Esophagus muscularis mucosa (tissue), 4 donors: ENCODE measurements at regions not wholly inside any gene's neighbourhood (a gene's known extent, or its start where the extent isn't known, plus 50 kb on each side); places are given as distances from the start of the nearest gene placed in this dataset.

Experiments
- EP300 ChIP-seq: sonication (generic); formaldehyde crosslinking; IDR thresholded peaks from one replicate; pipeline ENCODE4 v1.6.1; 2017; ENCODE audit warnings: antibody characterized with exemption
- POLR2A ChIP-seq: fragments of 450-650 bp; IDR thresholded peaks from one replicate; pipeline ENCODE4 v1.6.1; 2017; ENCODE audit warnings: antibody characterized with exemption, moderate library complexity, mild to moderate bottlenecking, low read depth
- TF ChIP-seq, protein P1 (sequence below), 3 experiments: fragments of 200-600 bp in 2 of 3; fragments of 450-650 bp in 1 of 3; sonication (generic) in 2 of 3; IDR thresholded peaks; one replicate each; pipeline ENCODE4 v1.5.1; 2017 to 2019; ENCODE audit warnings: antibody characterized with exemption in 3 of 3, mild to moderate bottlenecking in 2 of 3, moderate library complexity in 1 of 3

DNA sequence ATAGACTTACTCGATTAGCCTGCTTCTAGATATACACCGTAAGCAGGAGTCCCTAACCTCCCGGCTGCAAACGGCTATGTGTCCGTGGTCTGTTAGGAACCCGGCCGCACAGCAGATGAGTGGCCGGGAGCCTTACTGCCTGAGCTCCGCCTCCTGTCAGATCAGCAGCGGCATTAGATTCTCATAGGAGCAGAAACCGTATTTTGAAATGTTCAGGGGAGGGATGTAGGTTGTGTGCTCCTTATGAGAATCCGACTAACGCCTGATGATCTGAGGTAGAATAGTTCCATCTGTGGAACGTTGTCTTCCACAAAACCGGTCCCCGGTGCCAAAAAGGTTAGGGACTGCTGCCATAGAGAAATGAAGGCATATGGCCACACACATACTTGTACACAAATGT lies 1491.9 kb downstream of the SLITRK5 start:
- TF ChIP-seq, protein P1, sequence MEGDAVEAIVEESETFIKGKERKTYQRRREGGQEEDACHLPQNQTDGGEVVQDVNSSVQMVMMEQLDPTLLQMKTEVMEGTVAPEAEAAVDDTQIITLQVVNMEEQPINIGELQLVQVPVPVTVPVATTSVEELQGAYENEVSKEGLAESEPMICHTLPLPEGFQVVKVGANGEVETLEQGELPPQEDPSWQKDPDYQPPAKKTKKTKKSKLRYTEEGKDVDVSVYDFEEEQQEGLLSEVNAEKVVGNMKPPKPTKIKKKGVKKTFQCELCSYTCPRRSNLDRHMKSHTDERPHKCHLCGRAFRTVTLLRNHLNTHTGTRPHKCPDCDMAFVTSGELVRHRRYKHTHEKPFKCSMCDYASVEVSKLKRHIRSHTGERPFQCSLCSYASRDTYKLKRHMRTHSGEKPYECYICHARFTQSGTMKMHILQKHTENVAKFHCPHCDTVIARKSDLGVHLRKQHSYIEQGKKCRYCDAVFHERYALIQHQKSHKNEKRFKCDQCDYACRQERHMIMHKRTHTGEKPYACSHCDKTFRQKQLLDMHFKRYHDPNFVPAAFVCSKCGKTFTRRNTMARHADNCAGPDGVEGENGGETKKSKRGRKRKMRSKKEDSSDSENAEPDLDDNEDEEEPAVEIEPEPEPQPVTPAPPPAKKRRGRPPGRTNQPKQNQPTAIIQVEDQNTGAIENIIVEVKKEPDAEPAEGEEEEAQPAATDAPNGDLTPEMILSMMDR (IDR thresholded peaks at IDR 0.05), result no peak
- TF ChIP-seq POLR2A, result no peak
- no peak for TF ChIP-seq EP300
